Calu3 (cell line): ENCODE measurements at regions not wholly inside any gene's neighbourhood (a gene's known extent, or its start where the extent isn't known, plus 50 kb on each side); places are given as distances from the start of the nearest gene placed in this dataset.

Experiments
- BruUV-seq: library from RNA; stranded (reverse); fragments of 400-500 nt; replicated peaks from 2 replicates; lab custom pipeline; 2021; lab: Mats Ljungman, UMichigan
- CTCF ChIA-PET: fragments of 300-600 bp; sonication (Branson Sonifier 250); formaldehyde crosslinking; loops from one replicate; lab custom pipeline; 2022; ENCODE audit warnings: antibody characterized with exemption; lab: Charles Lee
- DNase-seq: peaks from one replicate; pipeline ENCODE4 v3.0.0; 2022
- H3K27ac Mint-ChIP-seq: one replicate; pipeline ENCODE4 v1.8.0; 2022; ENCODE audit warnings: mixed read lengths; ENCODE audit not compliant: unreplicated experiment
- H3K27me3 Mint-ChIP-seq: one replicate; pipeline ENCODE4 v1.8.0; 2022; ENCODE audit warnings: mixed read lengths; ENCODE audit not compliant: unreplicated experiment
- H3K36me3 Mint-ChIP-seq: one replicate; pipeline ENCODE4 v1.8.0; 2022; ENCODE audit warnings: mild to moderate bottlenecking, moderate library complexity, mixed read lengths; ENCODE audit not compliant: insufficient read depth, unreplicated experiment
- H3K4me1 Mint-ChIP-seq: one replicate; pipeline ENCODE4 v1.8.0; 2022; ENCODE audit warnings: mild to moderate bottlenecking, low read depth, mixed read lengths; ENCODE audit not compliant: unreplicated experiment
- H3K4me3 Mint-ChIP-seq: one replicate; pipeline ENCODE4 v1.8.0; 2022; ENCODE audit warnings: mild to moderate bottlenecking, low read depth, moderate library complexity, mixed read lengths; ENCODE audit not compliant: unreplicated experiment
- H3K9me3 Mint-ChIP-seq: one replicate; pipeline ENCODE4 v1.8.0; 2022; ENCODE audit warnings: low read depth, mixed read lengths; ENCODE audit not compliant: unreplicated experiment
- intact Hi-C: fragments of 100-400 bp; cut with micrococcal nuclease; formaldehyde crosslinking; loops from one replicate; pipeline ENCODE4 v1.10.0; 2022; ENCODE audit not compliant: unreplicated experiment
- TF ChIP-seq, protein P1 (sequence below): fragments of 200-600 bp; IDR thresholded peaks from one replicate; pipeline ENCODE4 v1.8.0; 2022; ENCODE audit warnings: antibody characterized with exemption; ENCODE audit not compliant: unreplicated experiment

DNA sequence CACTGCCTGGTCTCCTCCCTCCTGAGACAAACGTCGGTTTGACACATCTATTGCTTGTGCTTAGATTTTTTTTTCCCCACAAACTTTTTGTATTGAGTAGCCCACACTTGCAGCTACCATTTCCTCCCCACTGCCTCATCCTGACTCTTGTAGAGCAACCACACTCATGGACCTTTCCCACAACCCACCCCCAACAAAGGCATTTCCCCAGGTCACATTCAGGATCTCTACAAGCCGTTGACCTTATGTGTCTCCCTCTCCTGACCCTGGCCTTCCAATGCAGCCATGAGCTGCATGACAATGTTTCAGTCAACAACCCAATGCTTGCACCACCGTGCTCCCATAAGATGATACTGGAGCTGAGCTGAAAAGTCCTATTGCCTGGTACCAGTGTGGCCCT is 91.9 kb upstream of the MKI67 start:
- CTCF ChIA-PET, result no interaction called here
- no peak for DNase-seq
- Mint-ChIP-seq H3K4me3 (no peak overlapping the region), H3K9me3 (no peaks in the 10 kb centered on the region), H3K4me1 (no peaks in the 10 kb centered on the region), H3K27ac (no peak overlapping the region), H3K27me3 (peaks cover 57% of the 10 kb centered on the region), H3K36me3 (no peaks in the 10 kb centered on the region)
- BruUV-seq, result no TSS peak
- intact Hi-C loops, result no loop called here
- TF ChIP-seq, protein P1, sequence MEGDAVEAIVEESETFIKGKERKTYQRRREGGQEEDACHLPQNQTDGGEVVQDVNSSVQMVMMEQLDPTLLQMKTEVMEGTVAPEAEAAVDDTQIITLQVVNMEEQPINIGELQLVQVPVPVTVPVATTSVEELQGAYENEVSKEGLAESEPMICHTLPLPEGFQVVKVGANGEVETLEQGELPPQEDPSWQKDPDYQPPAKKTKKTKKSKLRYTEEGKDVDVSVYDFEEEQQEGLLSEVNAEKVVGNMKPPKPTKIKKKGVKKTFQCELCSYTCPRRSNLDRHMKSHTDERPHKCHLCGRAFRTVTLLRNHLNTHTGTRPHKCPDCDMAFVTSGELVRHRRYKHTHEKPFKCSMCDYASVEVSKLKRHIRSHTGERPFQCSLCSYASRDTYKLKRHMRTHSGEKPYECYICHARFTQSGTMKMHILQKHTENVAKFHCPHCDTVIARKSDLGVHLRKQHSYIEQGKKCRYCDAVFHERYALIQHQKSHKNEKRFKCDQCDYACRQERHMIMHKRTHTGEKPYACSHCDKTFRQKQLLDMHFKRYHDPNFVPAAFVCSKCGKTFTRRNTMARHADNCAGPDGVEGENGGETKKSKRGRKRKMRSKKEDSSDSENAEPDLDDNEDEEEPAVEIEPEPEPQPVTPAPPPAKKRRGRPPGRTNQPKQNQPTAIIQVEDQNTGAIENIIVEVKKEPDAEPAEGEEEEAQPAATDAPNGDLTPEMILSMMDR, result no peak

DNA sequence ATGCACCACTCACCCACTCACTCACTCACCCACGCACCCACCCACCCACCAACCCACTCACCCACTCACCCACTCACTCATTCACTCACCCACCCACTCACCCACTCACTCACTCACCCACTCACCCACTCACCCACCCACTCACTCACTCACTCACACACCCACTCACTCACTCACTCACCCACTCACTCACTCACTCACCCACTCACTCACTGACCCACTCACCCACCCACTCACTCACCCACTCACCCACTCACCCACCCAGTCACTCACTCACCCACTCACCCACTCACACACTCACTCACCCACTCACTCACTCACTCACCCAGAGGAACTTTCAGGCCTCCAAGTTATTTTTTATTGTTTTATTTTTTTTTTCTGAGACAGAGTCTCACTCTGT is 93.1 kb upstream of the MKI67 start:
- no peaks in the 10 kb centered on the region for H3K9me3 Mint-ChIP-seq
- no peaks in the 10 kb centered on the region for H3K36me3 Mint-ChIP-seq
- peaks cover 45% of the 10 kb centered on the region for H3K27me3 Mint-ChIP-seq
- H3K4me1 Mint-ChIP-seq, result no peaks in the 10 kb centered on the region
- CTCF ChIA-PET, result interaction anchor here (0.6 kb wide), 1 partner anchor 1739 kb away, joined by 5 read pairs; no protein-coding TSS in a partner anchor
- H3K4me3 Mint-ChIP-seq, result no peak overlapping the region
- intact Hi-C loops, result no loop called here
- H3K27ac Mint-ChIP-seq, result no peak overlapping the region
- no TSS peak for BruUV-seq
- DNase-seq, result no peak
- TF ChIP-seq, protein P1, result no peak

DNA sequence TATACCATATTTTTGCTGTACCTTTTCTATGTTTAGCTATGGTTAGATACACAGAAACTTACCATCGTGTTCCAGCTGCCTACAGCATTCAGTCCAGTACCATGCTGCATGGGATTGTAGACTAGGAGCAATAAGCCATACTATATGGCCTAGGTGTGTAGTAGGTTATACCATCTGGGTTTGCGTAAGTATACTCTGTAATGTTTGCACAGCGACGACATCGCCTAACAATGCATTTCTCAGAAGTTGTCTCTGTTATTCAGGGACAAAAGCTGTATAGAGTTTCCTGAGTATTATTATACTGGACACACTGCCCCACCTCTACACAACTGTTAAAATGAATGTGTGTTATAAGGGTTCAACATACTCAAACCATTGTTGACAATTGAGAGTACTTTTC is 93.8 kb upstream of the MKI67 start:
- H3K36me3 Mint-ChIP-seq, result no peaks in the 10 kb centered on the region
- CTCF ChIA-PET, result no interaction called here
- DNase-seq, result no peak
- H3K27ac Mint-ChIP-seq, result no peak overlapping the region
- no peaks in the 10 kb centered on the region for H3K9me3 Mint-ChIP-seq
- H3K27me3 Mint-ChIP-seq, result peaks cover 38% of the 10 kb centered on the region
- intact Hi-C loops, result no loop called here
- H3K4me3 Mint-ChIP-seq, result no peak overlapping the region
- TF ChIP-seq, protein P1, result no peak
- no TSS peak for BruUV-seq
- H3K4me1 Mint-ChIP-seq, result no peaks in the 10 kb centered on the region

DNA sequence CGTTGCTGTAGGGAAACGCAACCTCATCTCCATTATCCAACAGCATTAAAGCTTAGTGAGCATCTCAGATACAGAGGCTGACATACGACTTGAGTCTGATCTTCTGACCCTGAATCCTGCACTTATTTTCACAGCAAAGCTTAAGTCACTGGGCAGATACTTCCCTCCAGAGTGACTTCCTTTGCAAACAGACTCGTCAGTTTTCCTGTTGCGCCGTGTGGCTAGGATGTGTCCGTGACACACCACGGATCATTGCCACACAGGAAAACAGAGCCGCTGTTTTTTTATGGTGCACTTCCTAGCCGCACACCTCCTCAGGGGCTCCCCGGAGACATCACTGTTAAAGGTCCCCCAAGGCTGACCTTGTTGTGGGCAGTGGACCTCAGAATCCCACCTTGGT is 94.9 kb upstream of the MKI67 start:
- Mint-ChIP-seq H3K9me3 (no peaks in the 10 kb centered on the region), H3K27me3 (peaks cover 29% of the 10 kb centered on the region), H3K27ac (no peak overlapping the region), H3K4me1 (no peaks in the 10 kb centered on the region), H3K4me3 (no peak overlapping the region), H3K36me3 (no peaks in the 10 kb centered on the region)
- TF ChIP-seq, protein P1, result no peak
- BruUV-seq, result no TSS peak
- CTCF ChIA-PET, result no interaction called here
- intact Hi-C loops, result no loop called here
- DNase-seq, result no peak
